ENCODE measurements at regions not wholly inside any gene's neighbourhood (a gene's known extent, or its start where the extent isn't known, plus 50 kb on each side); places are given as distances from the start of the nearest gene placed in this dataset.

DNA sequence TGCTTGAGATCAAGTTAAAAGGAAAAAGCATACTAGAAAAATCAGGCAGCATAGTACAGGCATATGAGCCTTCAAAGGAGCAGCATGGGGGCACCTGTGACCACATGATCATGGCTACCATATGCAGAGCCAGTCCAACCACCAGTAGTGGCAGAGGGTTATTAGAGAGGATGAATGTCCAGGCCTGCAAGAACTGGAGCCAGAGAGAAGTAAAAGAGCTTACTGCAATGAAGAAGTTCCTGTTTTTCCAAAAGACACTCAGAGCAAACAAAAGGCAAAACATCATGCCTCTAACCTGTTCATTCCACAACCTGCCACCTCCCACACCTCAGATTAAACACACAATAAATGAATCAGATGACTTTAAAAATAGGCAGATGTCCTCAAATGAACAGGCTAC, 99.6 kb upstream of the NAMPT start:
- no peak for TF ChIP-seq POLR2A (IDR thresholded peaks at IDR 0.05)
- TF ChIP-seq, protein P1, sequence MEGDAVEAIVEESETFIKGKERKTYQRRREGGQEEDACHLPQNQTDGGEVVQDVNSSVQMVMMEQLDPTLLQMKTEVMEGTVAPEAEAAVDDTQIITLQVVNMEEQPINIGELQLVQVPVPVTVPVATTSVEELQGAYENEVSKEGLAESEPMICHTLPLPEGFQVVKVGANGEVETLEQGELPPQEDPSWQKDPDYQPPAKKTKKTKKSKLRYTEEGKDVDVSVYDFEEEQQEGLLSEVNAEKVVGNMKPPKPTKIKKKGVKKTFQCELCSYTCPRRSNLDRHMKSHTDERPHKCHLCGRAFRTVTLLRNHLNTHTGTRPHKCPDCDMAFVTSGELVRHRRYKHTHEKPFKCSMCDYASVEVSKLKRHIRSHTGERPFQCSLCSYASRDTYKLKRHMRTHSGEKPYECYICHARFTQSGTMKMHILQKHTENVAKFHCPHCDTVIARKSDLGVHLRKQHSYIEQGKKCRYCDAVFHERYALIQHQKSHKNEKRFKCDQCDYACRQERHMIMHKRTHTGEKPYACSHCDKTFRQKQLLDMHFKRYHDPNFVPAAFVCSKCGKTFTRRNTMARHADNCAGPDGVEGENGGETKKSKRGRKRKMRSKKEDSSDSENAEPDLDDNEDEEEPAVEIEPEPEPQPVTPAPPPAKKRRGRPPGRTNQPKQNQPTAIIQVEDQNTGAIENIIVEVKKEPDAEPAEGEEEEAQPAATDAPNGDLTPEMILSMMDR (IDR thresholded peaks at IDR 0.05): no peak
- TF ChIP-seq POLR2AphosphoS5 (IDR thresholded peaks at IDR 0.05): no peak

All from breast epithelium (tissue), 3 donors.